Fibroblast of villous mesenchyme (primary cell): ENCODE measurements at regions not wholly inside any gene's neighbourhood (a gene's known extent, or its start where the extent isn't known, plus 50 kb on each side); places are given as distances from the start of the nearest gene placed in this dataset.

Experiments used
- DNase-seq: peaks from one replicate; pipeline ENCODE4 v3.0.0-alpha.2; 2010; ENCODE audit warnings: low read depth
- H3K4me3 ChIP-seq: 2 replicates; pipeline ENCODE4 v1.5.1; 2011; ENCODE audit warnings: low read depth, mild to moderate bottlenecking, low read length
- TF ChIP-seq, protein P1 (sequence below): IDR thresholded peaks from 2 replicates; pipeline ENCODE4 v1.5.1; 2012; ENCODE audit warnings: low read depth, mild to moderate bottlenecking, low read length; ENCODE audit not compliant: insufficient read depth

DNA sequence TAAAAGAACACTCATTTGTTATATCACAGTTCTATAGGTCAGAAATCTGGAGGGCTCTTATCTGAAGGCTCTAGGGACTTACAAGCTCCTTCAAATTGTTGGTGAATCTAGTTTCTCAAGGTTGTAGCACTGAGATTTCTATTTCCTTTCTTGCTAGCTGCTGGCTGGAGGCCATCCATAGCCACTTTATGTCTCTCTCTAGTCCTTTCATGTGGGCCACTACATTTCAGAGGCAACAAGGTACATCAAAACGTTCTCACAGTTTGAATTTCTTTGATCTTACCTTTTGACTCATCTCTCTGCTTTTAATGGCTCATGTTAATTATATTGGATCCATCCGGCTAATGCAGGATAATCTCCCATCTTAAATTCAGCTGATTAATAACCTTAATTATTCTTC lies 286.8 kb downstream of the DIO2 start:
- TF ChIP-seq, protein P1, sequence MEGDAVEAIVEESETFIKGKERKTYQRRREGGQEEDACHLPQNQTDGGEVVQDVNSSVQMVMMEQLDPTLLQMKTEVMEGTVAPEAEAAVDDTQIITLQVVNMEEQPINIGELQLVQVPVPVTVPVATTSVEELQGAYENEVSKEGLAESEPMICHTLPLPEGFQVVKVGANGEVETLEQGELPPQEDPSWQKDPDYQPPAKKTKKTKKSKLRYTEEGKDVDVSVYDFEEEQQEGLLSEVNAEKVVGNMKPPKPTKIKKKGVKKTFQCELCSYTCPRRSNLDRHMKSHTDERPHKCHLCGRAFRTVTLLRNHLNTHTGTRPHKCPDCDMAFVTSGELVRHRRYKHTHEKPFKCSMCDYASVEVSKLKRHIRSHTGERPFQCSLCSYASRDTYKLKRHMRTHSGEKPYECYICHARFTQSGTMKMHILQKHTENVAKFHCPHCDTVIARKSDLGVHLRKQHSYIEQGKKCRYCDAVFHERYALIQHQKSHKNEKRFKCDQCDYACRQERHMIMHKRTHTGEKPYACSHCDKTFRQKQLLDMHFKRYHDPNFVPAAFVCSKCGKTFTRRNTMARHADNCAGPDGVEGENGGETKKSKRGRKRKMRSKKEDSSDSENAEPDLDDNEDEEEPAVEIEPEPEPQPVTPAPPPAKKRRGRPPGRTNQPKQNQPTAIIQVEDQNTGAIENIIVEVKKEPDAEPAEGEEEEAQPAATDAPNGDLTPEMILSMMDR = no peak

DNA sequence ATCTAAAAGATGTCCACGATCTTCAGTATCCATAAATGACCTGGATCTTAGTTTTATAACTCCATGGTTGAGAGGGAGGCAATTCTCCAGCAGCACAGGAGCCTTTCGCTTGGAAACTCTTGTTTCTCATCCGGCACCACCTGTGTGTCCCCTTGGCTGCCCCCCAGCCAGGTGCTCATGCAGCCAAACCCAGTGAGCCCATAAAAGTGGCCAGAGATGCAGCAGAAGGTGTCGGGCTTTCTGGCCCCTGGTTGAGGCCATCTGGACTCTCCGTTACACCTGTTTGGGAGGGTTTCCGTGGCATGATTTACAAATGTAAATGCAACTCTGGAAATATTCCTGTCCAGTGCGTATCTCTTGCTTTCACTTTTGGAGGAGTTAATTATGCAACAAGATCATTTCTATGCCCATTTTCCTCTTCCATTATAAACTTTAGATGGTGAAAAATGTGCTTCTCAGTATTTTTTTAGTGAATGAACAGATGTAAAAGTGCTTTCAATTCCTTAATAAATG lies 291.1 kb downstream of the DIO2 start:
- H3K4me3 ChIP-seq = no peak overlapping the region
- TF ChIP-seq, protein P1 = no peak

More for the DNA sequence above, 286.8 kb downstream of the DIO2 start:
- DNase-seq = no peak
- no peak overlapping the region for H3K4me3 ChIP-seq

More for the DNA sequence above, 291.1 kb downstream of the DIO2 start:
- DNase-seq = no peak
